IPS DF 4.7 (cell line): ENCODE measurements at regions not wholly inside any gene's neighbourhood (a gene's known extent, or its start where the extent isn't known, plus 50 kb on each side); places are given as distances from the start of the nearest gene placed in this dataset.
A peak's percentile ranks its signal among the peaks of the same experiment; 100 is the strongest.

Source experiments
- DNase-seq: peaks from one replicate; pipeline ENCODE4 v3.0.0-alpha.2; 2013; ENCODE audit warnings: low spot score; ENCODE audit errors: extremely low read depth

DNA sequence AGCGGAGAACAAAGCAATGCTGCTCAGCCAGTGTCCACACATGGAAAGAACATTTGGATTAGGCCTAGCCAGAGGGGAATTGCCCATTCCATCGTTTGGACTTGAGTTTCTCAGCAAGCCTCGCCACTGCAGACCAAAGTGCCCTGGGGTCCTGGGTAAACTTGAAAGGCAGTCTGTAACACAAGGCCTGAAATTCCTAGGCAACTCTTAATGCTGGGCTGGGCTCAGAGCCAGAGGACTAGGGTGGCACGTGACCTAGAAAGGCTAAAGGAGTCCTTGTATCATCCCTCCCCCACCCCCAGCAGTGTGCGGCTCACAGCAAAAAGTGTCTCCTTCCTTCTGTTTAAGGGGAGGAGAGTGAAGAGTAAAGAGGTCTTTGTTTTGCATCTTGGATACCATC lies 210.4 kb upstream of the ARX start:
- DNase-seq, result no peak

DNA sequence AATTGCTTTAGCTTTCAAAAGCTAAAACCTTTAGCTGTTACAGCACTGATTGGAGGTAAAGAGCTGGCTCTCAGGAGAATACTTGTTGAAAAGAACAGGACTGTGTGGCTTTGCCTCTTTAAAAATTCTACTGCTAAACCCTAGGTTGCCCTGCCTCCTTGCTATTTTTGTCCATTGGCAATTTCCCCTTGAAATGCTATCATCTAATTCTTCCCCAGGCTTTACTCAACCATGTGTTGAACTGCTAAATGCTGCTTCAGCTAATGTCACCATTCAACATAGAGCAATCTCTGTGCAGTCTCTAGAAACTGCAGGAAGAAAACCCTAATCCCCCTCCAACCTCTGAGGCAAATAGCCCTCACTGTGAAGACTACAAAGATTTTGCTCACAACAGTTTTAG lies 203.7 kb upstream of the ARX start:
- DNase-seq, result no peak

DNA sequence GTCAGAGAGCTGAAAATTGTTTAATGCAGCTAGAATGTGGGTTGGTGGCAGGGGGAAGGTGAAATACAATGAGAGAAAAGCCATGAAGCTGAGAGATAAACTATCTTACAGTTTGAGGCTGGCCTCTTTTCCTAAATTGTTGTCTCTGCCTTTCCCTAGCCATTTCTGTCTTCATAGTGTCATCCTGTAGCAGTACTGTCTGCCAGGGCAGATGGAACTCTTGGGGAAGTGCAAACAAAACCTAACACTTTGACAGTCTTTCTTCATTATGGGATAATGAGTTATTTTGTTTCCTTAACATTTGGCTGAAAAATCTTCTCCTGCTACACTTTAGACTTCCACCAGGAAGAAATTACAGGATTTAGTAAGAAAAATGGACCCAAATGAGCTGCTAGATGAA lies 197.8 kb upstream of the ARX start:
- no peak for DNase-seq

DNA sequence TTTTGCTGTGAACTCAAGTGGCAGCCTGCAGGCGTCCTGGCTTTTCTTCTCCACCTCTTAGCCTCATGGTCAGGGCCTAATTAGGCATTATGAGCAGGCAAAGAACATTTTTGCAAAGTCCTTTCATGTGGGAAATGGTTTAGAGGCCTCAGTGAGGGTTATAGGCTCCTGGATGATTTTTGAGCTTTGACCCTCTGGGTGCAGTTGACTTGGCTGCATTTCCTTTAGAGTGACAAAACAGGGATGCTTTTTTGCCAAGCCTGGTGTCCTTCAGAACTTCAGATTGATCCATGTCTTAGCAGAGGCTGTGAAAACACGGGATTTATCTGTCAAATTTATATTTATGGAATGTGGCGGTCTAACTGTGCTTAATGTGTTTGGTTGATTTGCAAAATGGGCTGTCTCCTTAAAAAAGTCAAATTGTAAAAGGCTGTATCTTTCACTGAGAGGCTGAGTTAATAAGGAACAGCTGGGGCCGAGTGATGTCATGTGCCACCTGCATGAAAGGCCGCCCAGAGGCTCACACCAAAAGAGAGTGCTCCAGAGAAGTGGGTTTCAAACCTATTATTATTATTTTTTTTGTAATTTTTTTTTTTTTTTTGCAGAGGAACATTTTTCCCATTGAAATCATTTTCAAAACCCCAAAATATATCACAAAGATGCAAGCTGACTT lies 192.2 kb upstream of the ARX start:
- no peak for DNase-seq

DNA sequence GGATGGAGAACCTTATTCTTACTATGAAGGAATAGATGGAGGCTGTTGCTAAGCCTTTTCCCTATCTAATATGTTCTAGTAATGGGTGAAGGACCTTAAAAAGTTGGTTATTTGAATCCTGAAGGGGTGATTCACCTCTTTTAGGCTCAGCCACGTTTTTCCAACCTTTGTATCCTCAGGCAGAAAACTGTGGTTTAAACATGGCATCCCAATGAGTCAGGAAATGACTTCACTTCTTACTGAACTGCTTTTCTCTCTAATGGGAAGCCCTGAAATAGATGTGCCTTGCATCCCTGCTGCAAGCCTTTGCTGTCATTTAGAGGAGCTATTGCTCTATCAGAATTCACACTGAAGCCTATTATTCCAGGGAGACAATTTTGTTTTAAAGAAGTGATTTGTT lies 191.0 kb upstream of the ARX start:
- no peak for DNase-seq

DNA sequence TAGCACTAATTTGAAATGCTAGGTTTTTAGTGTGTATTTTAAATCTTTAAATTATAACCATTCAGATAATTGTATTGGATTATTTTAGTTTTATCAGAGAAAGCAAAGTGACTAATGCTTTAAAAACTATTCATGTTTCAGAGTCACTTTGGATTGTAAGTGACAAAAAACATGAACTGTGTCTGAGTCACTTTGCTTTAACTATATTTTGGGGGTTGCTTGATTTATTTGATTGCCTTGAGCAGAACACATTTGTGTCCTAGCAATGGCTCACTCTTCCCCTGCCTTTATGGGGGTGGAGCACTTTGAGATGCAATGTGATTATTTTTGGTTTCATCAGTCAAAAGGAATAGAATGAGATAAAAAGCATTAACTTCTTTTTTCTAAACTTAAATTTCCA lies 188.4 kb upstream of the ARX start:
- no peak for DNase-seq

DNA sequence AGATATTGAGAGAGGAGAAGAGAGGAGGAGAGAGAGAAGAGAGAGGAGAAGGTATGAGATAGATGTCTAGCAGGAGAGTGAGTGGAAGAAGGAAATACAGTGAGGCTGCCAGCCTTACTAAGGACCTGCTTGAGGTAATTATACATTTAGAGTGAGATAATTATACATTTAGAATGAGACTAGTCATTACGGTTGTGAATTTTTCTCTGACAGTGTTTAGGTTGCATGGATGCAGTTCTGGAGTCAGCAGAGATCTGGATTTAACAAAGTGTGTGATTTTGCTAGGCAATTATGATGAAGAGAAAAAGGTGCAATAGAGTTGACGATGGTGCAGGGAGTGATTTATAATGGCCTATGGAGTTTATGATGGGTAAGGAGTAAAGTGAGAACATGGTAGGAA lies 187.1 kb upstream of the ARX start:
- no peak for DNase-seq

DNA sequence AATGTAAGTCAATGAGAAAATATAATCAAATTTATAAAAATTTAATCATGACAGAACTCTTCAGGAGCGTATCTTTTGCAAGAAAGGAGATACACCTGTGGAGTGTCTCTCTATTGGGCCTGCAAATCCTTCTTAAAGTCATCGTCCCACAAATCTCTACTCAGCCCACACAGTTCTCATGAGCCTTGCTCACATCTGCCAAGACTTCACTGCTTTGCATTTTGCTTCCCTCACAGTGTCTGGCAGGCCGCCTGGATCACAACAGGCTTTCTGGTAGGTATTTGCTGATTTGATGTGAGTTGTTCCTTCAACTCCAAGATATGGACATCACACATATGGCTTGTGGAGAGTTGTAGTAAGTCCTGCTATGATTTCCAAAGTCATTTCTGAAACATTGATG lies 183.1 kb upstream of the ARX start:
- no peak for DNase-seq

DNA sequence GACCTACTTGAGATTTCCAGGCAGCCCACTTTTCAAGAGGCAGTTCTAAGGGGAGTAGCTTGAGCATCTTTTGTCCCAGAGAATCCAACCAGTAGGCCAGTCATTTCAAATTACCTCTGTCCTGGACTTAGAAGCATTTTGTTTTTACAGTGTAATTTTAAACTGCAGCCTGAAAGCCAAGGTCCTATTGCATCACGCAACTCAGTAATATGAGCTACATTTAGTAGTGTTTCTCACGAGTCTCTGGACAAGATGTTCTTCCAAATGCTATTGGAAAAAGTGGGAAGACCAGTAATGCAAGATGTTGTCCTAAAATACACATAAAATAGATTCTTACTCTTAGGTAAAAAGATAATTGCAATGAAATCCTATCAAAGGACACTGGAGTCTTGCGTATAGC lies 182.5 kb upstream of the ARX start:
- no peak for DNase-seq

DNA sequence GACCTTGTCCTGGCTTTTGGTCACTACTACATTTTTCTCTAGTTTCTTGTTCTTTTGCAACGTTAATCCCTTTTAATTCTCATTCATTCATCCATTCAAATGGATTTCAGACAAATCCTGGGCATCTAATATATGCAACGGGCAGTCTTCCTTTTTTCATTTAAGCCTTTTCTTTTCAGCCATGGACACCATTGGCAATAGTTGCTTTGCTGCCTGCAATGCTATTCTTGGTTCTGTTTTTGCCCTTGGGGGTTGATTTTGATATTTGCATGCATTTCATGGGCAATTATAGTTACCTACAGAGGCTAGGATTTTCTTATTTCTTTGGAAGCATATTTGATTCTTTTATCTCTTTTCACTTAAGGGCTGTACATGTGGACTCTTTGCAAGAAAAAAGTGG lies 180.5 kb upstream of the ARX start:
- DNase-seq, result no peak

DNA sequence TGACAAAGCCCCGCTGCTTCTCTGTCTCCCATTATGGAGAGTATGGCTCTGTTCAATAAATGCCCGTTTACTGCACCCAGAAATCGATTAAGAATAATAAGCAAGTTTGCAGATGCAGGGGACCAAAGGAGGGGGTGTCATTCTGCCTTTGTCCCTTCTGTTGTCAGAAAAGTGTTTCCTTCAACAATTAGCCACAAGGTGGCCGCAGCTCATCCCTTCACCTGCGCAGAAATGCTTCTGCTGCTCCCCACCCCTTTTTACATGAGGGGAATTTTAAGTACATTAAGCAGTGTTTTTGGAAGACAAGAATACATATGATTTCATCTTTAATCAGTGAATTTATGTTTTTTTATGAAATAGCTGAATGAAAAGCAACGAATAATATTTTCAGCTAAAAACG lies 175.6 kb upstream of the ARX start:
- no peak for DNase-seq

DNA sequence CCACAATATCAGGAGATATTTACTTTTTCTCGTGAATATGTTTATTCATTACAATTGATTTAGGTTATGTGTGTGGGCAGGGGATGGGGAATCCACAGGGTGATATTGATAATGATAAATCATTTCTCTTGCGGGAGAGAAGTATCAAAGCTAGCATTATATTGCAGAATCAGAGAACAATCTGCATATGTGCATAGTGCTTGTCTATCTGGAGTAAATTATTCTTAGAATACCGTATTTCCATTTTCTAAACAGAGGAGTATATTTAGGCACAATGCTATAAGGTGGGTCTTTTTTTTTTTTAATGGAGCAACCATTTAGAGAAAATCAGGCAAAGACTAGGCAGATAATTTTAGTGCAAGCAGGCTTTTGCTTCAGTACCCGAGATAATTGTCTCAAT lies 166.0 kb upstream of the ARX start:
- no peak for DNase-seq

DNA sequence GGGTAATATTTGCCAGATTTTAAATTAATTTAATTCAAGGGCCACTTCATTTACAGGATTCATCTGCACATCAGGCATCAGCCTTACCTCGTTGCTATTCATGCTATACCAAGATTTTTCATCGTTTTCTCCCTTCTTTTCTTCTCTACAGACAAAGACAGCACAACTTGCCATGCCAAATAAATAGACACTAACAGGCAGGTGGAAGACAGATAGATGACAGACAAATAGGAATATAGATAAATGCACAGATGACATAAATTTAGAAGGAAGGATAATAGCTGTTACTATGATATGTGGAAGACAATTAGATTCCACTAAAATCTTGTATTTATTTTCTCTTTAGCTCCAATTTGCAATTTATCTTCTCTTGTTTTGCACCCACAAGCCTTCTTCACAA lies 164.5 kb upstream of the ARX start:
- DNase-seq, result no peak

DNA sequence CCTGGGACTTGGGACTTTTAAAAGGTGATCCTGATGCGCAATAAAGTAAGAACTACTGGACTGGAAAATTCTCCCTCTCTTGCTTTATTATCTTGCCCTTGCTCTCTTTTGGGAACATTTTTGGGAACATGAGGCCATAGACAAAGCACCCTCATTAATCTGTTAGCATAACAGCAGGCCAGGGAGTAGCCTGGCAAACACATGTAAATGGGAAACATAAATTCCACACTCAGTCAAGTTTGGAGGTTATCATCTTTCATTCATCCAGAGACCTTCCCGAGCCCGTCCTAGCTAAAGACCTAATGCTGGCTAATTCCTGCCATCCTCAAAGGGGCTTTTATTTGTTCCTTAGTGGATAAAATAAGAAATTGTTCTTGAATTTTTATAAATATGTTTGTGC lies 162.8 kb upstream of the ARX start:
- DNase-seq, result peak; percentile 16

DNA sequence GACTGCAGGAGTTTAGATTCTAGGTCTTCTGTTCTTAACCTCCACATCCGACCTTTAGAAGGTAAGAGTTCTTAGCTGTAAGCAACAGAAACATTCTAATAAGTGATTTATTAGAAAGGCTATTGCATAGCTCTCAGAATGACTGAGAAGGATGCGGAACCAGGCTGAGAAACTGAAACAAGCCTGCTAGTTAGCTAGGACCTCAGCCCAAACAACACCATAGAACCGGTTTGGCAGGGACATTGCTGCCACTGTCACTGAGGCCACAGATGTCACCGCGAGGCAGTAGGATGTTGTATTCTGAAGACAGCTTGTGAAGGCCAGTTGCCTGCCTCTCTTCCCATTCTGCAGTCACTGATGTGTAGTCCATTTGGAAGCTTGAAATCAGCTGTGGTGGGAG lies 160.0 kb upstream of the ARX start:
- DNase-seq, result no peak

DNA sequence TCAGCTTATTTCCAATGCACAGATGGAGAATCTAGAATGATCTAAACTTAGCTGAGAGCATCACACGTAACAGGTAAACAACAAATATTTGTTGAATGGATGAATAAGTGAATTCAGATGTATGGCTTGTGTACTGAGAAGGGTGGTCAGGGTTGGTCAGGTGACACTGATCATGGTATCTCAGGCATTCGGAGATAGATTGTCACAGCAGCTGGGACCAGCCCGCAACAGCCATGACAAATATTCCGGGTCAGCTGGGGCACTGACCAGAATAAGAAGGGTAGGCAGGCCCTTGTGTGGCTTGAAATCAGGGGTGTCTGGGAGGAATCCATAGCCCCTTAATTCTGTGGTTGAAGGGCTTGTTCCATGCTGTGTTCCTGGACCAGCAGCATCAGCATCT lies 159.4 kb upstream of the ARX start:
- DNase-seq, result no peak

DNA sequence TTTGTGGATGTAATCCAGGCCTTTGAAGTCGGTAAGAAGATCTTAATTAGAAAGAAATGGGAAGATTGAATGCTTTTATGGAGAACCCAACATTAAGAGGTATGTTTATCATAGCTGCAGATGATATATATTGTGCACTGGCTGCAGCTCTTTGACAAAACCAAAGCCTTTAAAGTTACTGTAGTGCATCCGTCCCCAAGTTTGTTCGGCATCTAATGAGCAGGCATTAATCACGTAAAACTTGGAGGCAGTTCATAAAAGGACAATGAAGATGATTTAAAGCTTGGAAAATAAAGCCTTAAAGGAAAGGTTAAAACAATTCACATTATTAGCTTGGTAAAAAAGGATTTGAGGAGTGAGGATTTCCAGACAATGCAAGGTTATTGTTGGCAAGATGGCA lies 150.8 kb upstream of the ARX start:
- no peak for DNase-seq

DNA sequence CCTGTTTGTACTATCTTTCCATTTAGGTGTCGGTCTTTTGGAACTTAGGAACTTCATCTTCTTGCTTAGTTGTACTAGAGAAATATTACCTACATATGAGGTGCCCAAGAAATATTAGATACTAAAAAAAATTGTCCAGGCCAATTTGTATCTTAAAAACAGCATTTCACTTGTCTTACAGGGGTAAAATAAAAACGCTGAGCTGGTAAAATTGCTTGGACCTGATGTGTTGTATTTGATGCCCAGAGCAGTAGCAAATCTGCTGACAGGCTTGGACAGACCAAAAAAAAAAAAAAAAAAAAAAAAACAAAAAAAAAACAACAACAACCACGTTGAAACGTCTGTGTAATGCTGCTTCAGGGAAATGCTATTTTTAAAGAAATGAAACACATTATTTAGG lies 150.4 kb upstream of the ARX start:
- DNase-seq, result no peak

DNA sequence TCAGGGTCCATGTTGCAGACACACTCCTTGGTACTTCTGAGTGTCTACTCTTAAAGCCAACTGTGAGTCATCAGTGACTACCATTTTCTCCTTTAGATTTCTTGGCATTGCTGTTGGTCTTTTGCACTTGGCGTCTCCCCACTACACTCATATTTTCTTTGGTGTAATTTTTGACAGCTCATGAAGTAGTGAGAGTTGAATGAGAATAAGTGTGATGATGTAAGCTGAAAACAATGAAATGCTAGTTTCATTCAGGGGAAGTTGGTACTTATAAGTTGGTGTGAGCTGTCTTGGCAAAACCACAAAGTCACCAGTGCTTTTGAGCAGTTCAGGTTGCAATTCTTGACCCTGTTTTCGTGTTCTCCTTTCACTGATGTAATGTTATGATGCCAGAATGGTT lies 142.9 kb upstream of the ARX start:
- no peak for DNase-seq

DNA sequence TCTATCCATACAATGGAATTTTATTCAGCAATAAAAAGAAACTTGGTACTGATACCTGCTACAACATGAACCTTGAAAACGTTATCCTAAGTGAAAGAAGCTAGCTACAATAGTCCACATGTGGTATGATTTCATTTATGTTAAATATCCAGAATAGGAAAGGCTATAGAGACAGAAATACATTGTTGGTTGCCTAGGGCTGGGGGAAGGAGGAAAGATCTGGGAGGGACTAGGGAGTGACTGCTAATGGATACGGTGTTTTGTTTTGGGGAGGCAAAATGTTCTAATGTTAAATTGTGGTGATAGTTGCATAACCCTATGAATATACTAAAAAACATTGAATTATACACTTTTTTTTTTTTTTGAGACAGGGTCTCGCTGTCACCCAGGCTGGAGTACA lies 141.1 kb upstream of the ARX start:
- DNase-seq, result no peak

DNA sequence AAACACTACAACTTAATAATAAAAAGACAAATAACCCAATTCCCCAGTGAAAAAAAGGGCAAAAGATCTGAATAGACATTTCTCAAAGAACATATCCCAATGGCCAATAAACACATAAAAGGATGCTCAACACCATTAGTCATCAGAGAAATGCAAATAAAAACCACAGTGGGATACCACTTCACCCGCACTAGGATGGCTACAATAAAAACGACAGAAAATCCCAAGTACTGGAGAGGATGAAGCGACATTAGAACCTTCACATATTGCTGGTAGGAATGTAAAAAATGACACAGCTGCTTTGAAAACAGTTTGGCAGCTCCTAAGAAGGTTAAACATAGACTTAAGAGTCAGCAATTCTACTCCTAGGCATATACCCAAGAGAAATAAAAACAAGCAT lies 140.6 kb upstream of the ARX start:
- DNase-seq, result no peak

DNA sequence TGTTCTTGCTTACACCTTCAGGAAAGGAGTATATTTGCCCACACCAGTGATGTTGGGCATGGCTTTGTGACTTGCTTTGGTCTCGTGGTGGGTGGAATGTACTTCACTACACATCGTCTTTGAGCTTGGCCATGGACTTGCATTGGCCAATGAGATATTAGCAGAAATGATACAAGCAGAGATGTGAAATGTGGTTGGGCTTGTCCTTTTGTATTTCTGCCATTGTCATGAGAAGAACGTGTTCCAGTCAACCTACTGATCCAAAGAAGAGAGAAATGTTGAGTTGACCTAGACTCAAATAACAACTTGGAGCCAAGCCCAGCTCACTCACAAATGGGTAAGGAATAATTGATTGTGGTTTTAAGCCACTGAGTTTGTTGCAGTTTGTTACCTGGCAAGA lies 138.4 kb upstream of the ARX start:
- DNase-seq, result no peak

DNA sequence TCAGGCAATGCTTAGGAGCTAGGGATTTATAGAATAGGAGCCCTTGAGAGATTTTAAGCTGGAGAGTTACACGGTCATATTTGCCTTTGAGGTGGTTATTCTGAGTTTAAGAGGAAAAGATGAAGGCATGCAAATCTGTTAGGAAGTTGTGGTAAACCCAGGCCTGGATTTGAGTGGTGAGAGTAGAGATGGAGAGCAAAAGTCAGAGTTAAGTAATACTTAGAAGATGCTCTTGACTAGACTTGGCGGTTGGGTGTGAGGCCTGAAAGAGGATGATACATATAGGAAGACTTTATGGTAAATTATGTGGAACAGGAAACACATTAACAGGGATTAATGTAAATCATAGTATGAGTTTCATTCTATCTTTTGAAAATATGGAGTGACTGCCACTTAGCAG lies 136.0 kb upstream of the ARX start:
- no peak for DNase-seq
